SKM-1 treated with dmso at 0.1 percent for 144 hours (cell line): ENCODE measurements at regions not wholly inside any gene's neighbourhood (a gene's known extent, or its start where the extent isn't known, plus 50 kb on each side); places are given as distances from the start of the nearest gene placed in this dataset.
"Not testable (repeated sequence)": the region's sequence is repeated elsewhere in the genome, so short reads cannot be mapped to it uniquely, and the experiment has no call there.

Experiments used
- DNase-seq: peaks from one replicate; lab custom pipeline; 2025; ENCODE audit not compliant: unreplicated experiment; lab: John Stamatoyannopoulos, UW

GRCh38 chr5:75002271-75002670 lies 50.1 kb downstream of the GCNT4 start:
- no peak for DNase-seq

- no peak for DNase-seq
Observed at GRCh38 chr5:74995926-74996325, 56.4 kb downstream of the GCNT4 start.

DNA sequence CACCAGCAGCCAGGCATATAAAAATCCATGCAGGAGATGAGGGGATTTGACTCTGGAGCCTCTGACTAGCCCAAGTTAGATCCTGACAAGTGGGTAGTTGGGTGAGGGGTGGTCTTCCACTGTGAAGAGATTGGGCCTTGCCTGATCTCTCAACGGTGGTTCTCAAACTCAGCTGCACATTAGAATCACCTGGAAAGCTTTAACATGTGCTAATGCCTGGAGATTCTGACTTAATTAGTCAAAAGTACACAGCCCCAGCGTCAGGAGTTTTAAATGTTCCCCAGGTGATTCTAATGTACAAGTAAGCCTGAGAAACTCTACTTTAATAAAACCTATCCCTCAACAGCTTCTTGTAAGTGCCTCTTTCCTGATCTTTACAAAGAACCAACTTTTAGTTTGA lies 57.5 kb downstream of the GCNT4 start:
- no peak for DNase-seq

DNA sequence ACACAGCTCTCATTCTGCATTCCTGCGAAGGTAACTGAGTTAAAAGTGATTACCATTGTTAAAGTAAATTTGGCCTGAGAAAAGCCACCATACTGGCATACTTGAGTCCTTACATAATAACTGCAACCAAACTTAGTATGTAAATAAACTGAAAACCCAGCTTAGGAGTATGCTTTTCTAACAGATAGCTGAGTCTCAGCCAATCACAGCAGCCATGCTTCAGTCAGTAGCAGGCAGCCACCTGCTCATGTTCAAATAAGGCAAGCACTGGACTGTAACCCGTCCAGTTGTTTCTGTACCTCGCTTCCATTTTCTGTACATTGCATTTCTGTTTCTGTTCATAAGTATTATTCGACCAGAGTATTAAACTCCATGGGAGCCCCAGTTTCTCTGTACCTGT lies 58.6 kb downstream of the GCNT4 start:
- no peak for DNase-seq

GRCh38 chr5:74992791-74993190 lies 59.6 kb downstream of the GCNT4 start:
- no peak for DNase-seq

DNA sequence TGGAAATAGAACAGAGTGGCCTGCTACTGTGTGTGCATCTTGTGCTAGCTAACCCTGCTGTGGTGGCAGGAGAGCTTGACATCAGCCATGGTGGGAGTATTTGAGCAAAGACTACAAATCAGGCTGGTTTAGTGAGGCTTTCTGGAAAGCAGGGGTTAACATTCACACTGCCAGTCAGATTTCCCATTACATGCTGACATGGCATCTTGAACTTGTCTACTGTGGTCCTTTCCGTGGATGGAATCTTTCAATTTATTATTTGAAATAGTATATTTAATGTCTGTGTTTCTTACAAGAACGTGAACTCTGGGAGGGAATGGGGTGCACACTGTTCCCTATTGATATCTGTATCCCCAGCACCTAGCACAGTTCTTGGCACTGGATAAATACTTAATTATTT lies 60.8 kb downstream of the GCNT4 start:
- DNase-seq, result no peak

GRCh38 chr5:74990194-74990593 lies 62.2 kb downstream of the GCNT4 start:
- DNase-seq, result no peak

GRCh38 chr5:74988273-74988983 lies 63.9 kb downstream of the GCNT4 start:
- no peak for DNase-seq

DNA sequence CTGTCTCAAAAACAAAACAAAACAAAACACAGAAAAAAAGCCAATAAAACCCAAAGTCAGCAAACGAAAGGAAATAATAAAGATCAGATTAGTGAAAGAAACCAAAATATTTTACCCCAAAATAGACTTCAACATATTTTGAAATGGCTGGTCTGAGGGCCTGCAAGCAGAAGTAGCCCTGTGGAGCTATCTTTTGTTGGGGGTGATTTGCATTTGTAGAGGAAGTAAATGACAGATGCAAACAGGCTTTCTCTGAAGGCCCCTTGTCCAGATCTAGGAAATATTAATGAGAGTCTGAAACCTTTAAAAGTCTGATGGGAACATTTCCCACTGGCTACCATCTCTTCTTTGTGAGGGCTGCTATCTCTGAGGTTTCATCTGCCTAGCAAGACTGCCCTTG lies 74.0 kb downstream of the GCNT4 start:
- no peak for DNase-seq

GRCh38 chr5:74977471-74977870 lies 74.9 kb downstream of the GCNT4 start:
- DNase-seq, result no peak

DNA sequence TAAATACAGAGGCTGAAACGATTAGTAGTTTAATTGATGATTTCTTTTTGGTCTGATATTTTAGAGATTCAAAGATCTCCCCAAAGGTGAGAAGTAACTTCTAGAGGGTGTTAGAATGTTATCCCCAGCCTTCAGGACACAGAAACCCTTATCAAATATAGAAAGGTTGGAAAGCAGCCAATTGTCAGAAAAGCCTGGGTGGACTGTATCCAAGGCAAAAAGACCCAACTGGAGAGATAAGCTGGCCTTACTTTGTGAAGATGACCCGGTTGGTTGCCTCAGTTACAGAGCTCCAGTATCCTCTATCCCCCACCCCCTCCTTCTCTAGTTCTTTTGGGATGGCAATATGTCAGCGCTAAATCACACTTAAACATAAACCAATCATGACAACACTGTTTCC lies 75.7 kb downstream of the GCNT4 start:
- no peak for DNase-seq

- no peak for DNase-seq
Observed at GRCh38 chr5:74975582-74975981, 76.8 kb downstream of the GCNT4 start.

DNA sequence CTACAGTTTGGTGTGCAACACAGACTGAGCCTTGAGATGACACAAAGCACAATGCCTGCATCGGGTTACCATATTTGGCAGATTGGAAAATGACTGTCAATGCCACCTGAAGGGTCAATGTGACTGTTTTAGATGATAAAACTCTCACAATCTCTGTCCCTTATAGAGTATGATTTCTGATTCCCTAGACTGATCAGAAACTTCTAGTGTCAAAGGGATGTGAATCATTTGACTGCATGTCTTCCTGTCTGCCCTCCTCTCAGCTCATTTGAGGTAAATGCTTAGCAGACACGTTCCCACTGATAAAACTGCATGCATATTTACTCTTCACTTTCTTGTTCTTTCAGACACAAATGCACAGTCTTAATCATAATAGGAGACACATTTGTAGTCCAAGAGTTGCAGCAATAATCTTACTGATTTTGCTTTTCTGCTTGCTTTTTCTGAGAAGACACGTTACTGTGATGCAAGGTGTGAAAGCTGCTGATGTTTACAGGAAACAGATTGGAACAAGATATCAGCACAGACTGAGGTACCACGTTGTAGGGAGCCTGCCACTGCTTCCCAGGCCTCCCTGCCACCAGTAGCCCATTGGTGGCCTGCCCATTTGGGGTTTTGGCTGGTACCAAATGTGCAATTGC lies 77.8 kb downstream of the GCNT4 start:
- DNase-seq, result no peak

DNA sequence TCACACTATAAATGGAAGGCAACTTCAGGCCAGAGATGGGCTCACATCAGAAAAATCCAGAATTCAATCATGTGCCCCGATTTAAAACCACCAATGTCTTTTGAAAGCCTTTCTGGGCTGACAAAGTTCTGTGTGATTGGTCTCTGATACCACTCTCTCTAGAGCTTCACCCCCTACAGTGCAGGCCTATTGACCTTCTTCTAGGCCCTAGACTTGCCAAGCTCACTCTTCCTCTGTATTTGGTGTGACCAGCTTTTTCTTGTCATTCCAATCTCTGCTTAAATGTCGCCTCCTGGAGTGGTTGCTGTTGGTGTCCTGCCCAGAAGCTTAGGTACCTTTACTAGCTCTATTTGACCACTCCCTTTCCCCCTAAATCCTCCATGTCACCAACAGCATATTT lies 78.7 kb downstream of the GCNT4 start:
- no peak for DNase-seq

- DNase-seq, result no peak
Observed at GRCh38 chr5:74971947-74972460, 80.4 kb downstream of the GCNT4 start.

GRCh38 chr5:74970891-74971290 lies 81.5 kb downstream of the GCNT4 start:
- DNase-seq, result not testable (repeated sequence)

DNA sequence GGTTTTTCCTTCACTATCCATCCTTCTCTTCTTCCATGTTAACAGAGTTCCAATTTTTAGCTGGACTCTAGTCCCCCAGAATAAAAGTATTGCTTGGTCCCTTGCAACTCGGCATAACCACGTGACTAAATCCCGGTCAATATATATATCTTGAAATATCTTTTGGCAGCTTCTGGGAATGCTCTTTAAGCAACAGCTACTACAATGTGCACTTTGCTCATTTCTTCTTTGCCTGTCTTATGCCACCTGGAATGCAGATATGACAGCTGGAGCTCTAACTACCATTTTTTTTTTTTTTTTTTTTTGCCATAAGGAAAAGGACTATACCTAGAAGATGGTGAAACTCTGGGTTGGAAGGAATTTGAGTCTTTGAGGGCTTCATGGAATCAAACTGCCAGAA lies 82.6 kb downstream of the GCNT4 start:
- no peak for DNase-seq

GRCh38 chr5:74966141-74967026 lies 86.0 kb downstream of the GCNT4 start:
- no peak for DNase-seq

GRCh38 chr5:74963407-74963806 lies 89.0 kb downstream of the GCNT4 start:
- no peak for DNase-seq

- no peak for DNase-seq
Observed at GRCh38 chr5:74957906-74958305, 91.7 kb upstream of the FAM169A start.

GRCh38 chr5:74957029-74957784 lies 91.0 kb upstream of the FAM169A start:
- DNase-seq, result no peak
